H1 (cell line): ENCODE measurements at regions not wholly inside any gene's neighbourhood (a gene's known extent, or its start where the extent isn't known, plus 50 kb on each side); places are given as distances from the start of the nearest gene placed in this dataset.
"Not testable (repeated sequence)": the region's sequence is repeated elsewhere in the genome, so short reads cannot be mapped to it uniquely, and the experiment has no call there.

Experiments
- CTCF ChIA-PET: fragments of 300-600 bp; sonication (Branson Sonifier 250); formaldehyde crosslinking; loops from one replicate; lab custom pipeline; 2021; ENCODE audit not compliant: partially characterized antibody; lab: Charles Lee
- POLR2A ChIA-PET: fragments of 300-600 bp; sonication (Branson Sonifier 250); formaldehyde crosslinking; loops from one replicate; lab custom pipeline; 2021; ENCODE audit warnings: inconsistent platforms; ENCODE audit not compliant: partially characterized antibody; lab: Charles Lee
- DNase-seq, 2 experiments: peaks; one replicate each; pipeline versions ENCODE4 v3.0.0 to v3.0.0-alpha.2; 2010 to 2022; ENCODE audit warnings: low spot score in 2 of 2, low read depth in 1 of 2, mixed read lengths in 1 of 2
- FAIRE-seq: peaks from 2 replicates; lab custom pipeline; 2011; peaks lifted over from hg19 to GRCh38; lab: Jason Lieb, UNC
- H2AFZ ChIP-seq: 2 replicates; pipeline ENCODE4 v1.8.1; 2012; ENCODE audit warnings: low read length, inconsistent platforms
- H2AK5ac ChIP-seq: 2 replicates; pipeline ENCODE4 v1.6.1; 2013; ENCODE audit warnings: low read depth, low read length
- H2BK120ac ChIP-seq: replicated peaks from 2 replicates; pipeline ENCODE3; 2013; ENCODE audit warnings: low read depth, low read length, inconsistent platforms
- H2BK12ac ChIP-seq: 2 replicates; pipeline ENCODE4 v1.6.1; 2013; ENCODE audit warnings: low read depth, low read length
- H2BK15ac ChIP-seq: 2 replicates; pipeline ENCODE4 v1.6.1; 2013; ENCODE audit warnings: low read length
- H2BK20ac ChIP-seq: 2 replicates; pipeline ENCODE4 v1.6.1; 2013; ENCODE audit warnings: low read length
- H2BK5ac ChIP-seq: 2 replicates; pipeline ENCODE4 v1.6.1; 2013; ENCODE audit warnings: low read depth, low read length
- H3K14ac ChIP-seq: 2 replicates; pipeline ENCODE4 v1.6.1; 2013; ENCODE audit warnings: inconsistent platforms; ENCODE audit not compliant: insufficient read length
- H3K18ac ChIP-seq: 2 replicates; pipeline ENCODE4 v1.6.1; 2013; ENCODE audit warnings: low read length; ENCODE audit errors: extremely low read depth
- H3K23ac ChIP-seq: 2 replicates; pipeline ENCODE4 v1.6.1; 2013; ENCODE audit warnings: inconsistent platforms; ENCODE audit not compliant: insufficient read length
- H3K23me2 ChIP-seq: 2 replicates; pipeline ENCODE4 v1.6.1; 2013; ENCODE audit warnings: low read depth, low read length
- H3K27ac ChIP-seq: 2 replicates; pipeline ENCODE4 v1.6.1; 2011; ENCODE audit warnings: low read depth, low read length, inconsistent platforms
- H3K27me3 ChIP-seq, 4 experiments: replicated peaks in 1 of 4; 1 replicate in 1 of 4; 2 replicates in 3 of 4; pipeline versions ENCODE4 v1.6.1 to v1.8.1; 2011 to 2013; ENCODE audit warnings: low read length in 3 of 4, mild to moderate bottlenecking in 3 of 4, inconsistent platforms in 2 of 4, mixed read lengths in 2 of 4, moderate library complexity in 1 of 4; ENCODE audit not compliant: control insufficient read depth in 3 of 4, insufficient read depth in 3 of 4; ENCODE audit errors: extremely low read depth in 1 of 4
- H3K36me3 ChIP-seq, 4 experiments: 2 replicates each; pipeline versions ENCODE4 v1.6.1 to v1.8.1; 2011 to 2013; ENCODE audit warnings: mild to moderate bottlenecking in 4 of 4, low read length in 3 of 4, moderate library complexity in 2 of 4, control low read depth in 1 of 4, inconsistent platforms in 1 of 4; ENCODE audit not compliant: insufficient read depth in 4 of 4, control insufficient read depth in 2 of 4
- H3K4ac ChIP-seq: replicated peaks from 2 replicates; pipeline ENCODE3; 2013; ENCODE audit warnings: low read length, low read depth, mixed read lengths, inconsistent platforms; ENCODE audit not compliant: insufficient read length
- H3K4me1 ChIP-seq, 4 experiments: replicated peaks in 1 of 4; 1 replicate in 1 of 4; 2 replicates in 3 of 4; pipeline versions ENCODE4 v1.6.1 to v1.8.1; 2011 to 2013; ENCODE audit warnings: low read length in 3 of 4, inconsistent platforms in 2 of 4, mixed read lengths in 1 of 4; ENCODE audit not compliant: insufficient read depth in 4 of 4, control insufficient read depth in 3 of 4
- H3K4me2 ChIP-seq, 2 experiments: 2 replicates each; pipeline versions ENCODE4 v1.6.1 to v1.8.1; 2011 to 2013; ENCODE audit warnings: low read depth in 2 of 2, low read length in 2 of 2, control low read depth in 1 of 2, inconsistent platforms in 1 of 2, mild to moderate bottlenecking in 1 of 2; ENCODE audit not compliant: insufficient read depth in 1 of 2
- H3K4me3 ChIP-seq, 4 experiments: fragments of 200-600, 300-600 bp in 1 of 4; sonication (generic), shearing (Covaris generic), sonication (Bioruptor Twin) in 1 of 4; 2 replicates each; pipeline versions ENCODE4 v1.5.1 to v1.8.1; 2011 to 2016; ENCODE audit warnings: low read length in 4 of 4, low read depth in 3 of 4, control low read depth in 2 of 4, inconsistent platforms in 2 of 4, mild to moderate bottlenecking in 2 of 4, mixed read lengths in 1 of 4, moderate library complexity in 1 of 4; ENCODE audit not compliant: insufficient read depth in 2 of 4; ENCODE audit errors: extremely low read depth in 1 of 4
- H3K56ac ChIP-seq: replicated peaks from 2 replicates; pipeline ENCODE3; 2013; ENCODE audit warnings: low read depth, mild to moderate bottlenecking, mixed read lengths, low read length, inconsistent platforms; ENCODE audit not compliant: insufficient read length
- H3K79me1 ChIP-seq: 2 replicates; pipeline ENCODE4 v1.6.1; 2013; ENCODE audit warnings: low read depth, low read length, control low read depth
- H3K79me2 ChIP-seq, 2 experiments: 2 replicates each; pipeline versions ENCODE4 v1.6.1 to v1.8.1; 2012 to 2013; ENCODE audit warnings: low read length in 2 of 2, mild to moderate bottlenecking in 2 of 2, inconsistent platforms in 1 of 2; ENCODE audit not compliant: insufficient read depth in 2 of 2, control insufficient read depth in 1 of 2
- H3K9ac ChIP-seq, 4 experiments: replicated peaks in 1 of 4; 1 replicate in 1 of 4; 2 replicates in 3 of 4; pipeline versions ENCODE4 v1.6.1 to v1.8.1; 2011 to 2013; ENCODE audit warnings: low read depth in 3 of 4, low read length in 3 of 4, control low read depth in 2 of 4, mild to moderate bottlenecking in 2 of 4, moderate library complexity in 2 of 4, inconsistent platforms in 1 of 4; ENCODE audit errors: extremely low read depth in 1 of 4
- H3K9me3 ChIP-seq, 2 experiments: 2 replicates each; pipeline versions ENCODE4 v1.6.1 to v1.8.1; 2012 to 2013; ENCODE audit warnings: mild to moderate bottlenecking in 2 of 2, moderate library complexity in 2 of 2, control low read depth in 1 of 2, inconsistent platforms in 1 of 2, low read depth in 1 of 2, low read length in 1 of 2, mixed read lengths in 1 of 2; ENCODE audit not compliant: insufficient read depth in 2 of 2
- H4K20me1 ChIP-seq, 2 experiments: replicated peaks in 1 of 2; 2 replicates each; pipeline versions ENCODE3 to v1.8.1; 2011 to 2013; ENCODE audit warnings: inconsistent platforms in 2 of 2, low read length in 2 of 2, mild to moderate bottlenecking in 1 of 2; ENCODE audit not compliant: insufficient read depth in 2 of 2, control insufficient read depth in 1 of 2
- H4K5ac ChIP-seq: 2 replicates; pipeline ENCODE4 v1.6.1; 2013; ENCODE audit warnings: low read length, low read depth, mixed read lengths, inconsistent platforms; ENCODE audit not compliant: insufficient read length
- H4K8ac ChIP-seq: 2 replicates; pipeline ENCODE4 v1.8.0; 2013; ENCODE audit warnings: mild to moderate bottlenecking, moderate library complexity, low read length, inconsistent platforms; ENCODE audit not compliant: insufficient read depth; ENCODE audit errors: extremely low read depth
- H4K91ac ChIP-seq: replicated peaks from 2 replicates; pipeline ENCODE3; 2013; ENCODE audit warnings: low read length, mixed read lengths, inconsistent platforms; ENCODE audit not compliant: insufficient read length
- WGBS, 2 experiments: shearing (Covaris generic) in 1 of 2; methylation state at CpG; one replicate each; pipeline versions ENCODE4 v1.1.6 to v1.1.7; 2013 to 2015; ENCODE audit warnings: low lambda C conversion rate in 2 of 2, mixed read lengths in 2 of 2, inconsistent platforms in 1 of 2, low coverage in 1 of 2, missing lambda C conversion rate in 1 of 2; ENCODE audit not compliant: insufficient replicate concordance in 2 of 2, insufficient coverage in 1 of 2, insufficient read length in 1 of 2; ENCODE audit errors: extremely low coverage in 1 of 2, missing lambda C conversion rate in 1 of 2; 5-methylcytosine and 5-hydroxymethylcytosine counted together

DNA sequence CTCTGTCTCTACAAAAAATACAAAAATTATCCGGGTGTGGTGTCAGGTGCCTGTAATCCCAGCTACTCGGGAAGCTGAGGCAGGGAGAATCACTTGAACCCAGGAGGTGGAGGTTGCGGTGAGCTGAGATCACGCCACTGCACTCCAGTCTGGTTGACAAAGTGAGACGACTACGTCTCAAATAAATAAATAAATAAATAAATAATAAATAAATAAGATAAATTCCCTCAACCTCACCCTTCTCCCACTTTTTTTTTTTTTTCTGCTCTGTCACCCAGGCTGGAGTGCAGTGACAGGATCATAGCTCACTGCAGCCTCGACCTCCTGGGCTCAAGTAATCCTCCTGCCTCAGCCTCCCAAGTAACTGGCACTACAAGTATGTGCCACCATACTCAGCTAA lies 125.9 kb upstream of the CACNA1A start:
- H3K23me2 ChIP-seq, H2BK5ac ChIP-seq, H2BK15ac ChIP-seq, POLR2A ChIA-PET, H3K79me2 ChIP-seq, H3K27ac ChIP-seq, H2BK12ac ChIP-seq, H2AK5ac ChIP-seq, H4K91ac ChIP-seq, DNase-seq, FAIRE-seq, H2BK120ac ChIP-seq, H4K5ac ChIP-seq, H3K56ac ChIP-seq, H3K79me1 ChIP-seq, H3K14ac ChIP-seq, H3K4me3 ChIP-seq, H3K18ac ChIP-seq, H4K8ac ChIP-seq, H2BK20ac ChIP-seq, H3K36me3 ChIP-seq, H4K20me1 ChIP-seq, H3K23ac ChIP-seq, H3K27me3 ChIP-seq, H3K4me2 ChIP-seq, H3K9ac ChIP-seq, H2AFZ ChIP-seq, H3K9me3 ChIP-seq, H3K4ac ChIP-seq: not testable (repeated sequence)
- peaks cover 0 to 12% (median 2%) of the 10 kb centered on the region in 4 experiments; a peak in 5 of 7 replicates for H3K4me1 ChIP-seq
- 93% methylated on average over 7 of the region's 7 CpGs; no CpG with 5 or more reads in 1 of the 2 experiments for whole genome bisulfite sequencing, 2 experiments
- CTCF ChIA-PET, result interaction anchor here (0.6 to 1.0 kb wide), 2 partner anchors 89 to 269 kb away, joined by 3 to 4 read pairs; no protein-coding TSS in a partner anchor
